Transverse colon (tissue), 4 donors: ENCODE measurements at regions not wholly inside any gene's neighbourhood (a gene's known extent, or its start where the extent isn't known, plus 50 kb on each side); places are given as distances from the start of the nearest gene placed in this dataset.

Source experiments
- DNase-seq: peaks from one replicate; pipeline ENCODE4 v3.0.0-alpha.2; 2019
- H3K27ac ChIP-seq, 4 donors: fragments of 200-600 bp; sonication (generic); 2 replicates each; pipeline ENCODE4 v1.5.1; 2016 to 2018; ENCODE audit warnings: inconsistent platforms in 4 of 4
- H3K27me3 ChIP-seq: fragments of 200-600 bp; sonication (generic); 2 replicates; pipeline ENCODE4 v1.5.1; 2017; ENCODE audit warnings: inconsistent platforms
- H3K36me3 ChIP-seq, 4 donors: fragments of 200-600 bp; sonication (generic); 2 replicates each; pipeline ENCODE4 v1.5.1; 2017 to 2019; ENCODE audit warnings: inconsistent platforms in 4 of 4
- H3K4me1 ChIP-seq, 4 donors: fragments of 200-600 bp; sonication (generic); 2 replicates each; pipeline ENCODE4 v1.5.1; 2017 to 2020; ENCODE audit warnings: inconsistent platforms in 4 of 4
- H3K4me3 ChIP-seq, 4 donors: fragments of 200-600 bp; sonication (generic); 1 replicate in 1 of 4; 2 replicates in 3 of 4; pipeline versions ENCODE4 v1.5.1 to v1.6.1; 2017 to 2019; ENCODE audit warnings: inconsistent platforms in 4 of 4
- H3K9me3 ChIP-seq, 2 donors: fragments of 200-600 bp; sonication (generic); 2 replicates each; pipeline ENCODE4 v1.5.1; 2017 to 2019; ENCODE audit warnings: inconsistent platforms in 2 of 2
- EP300 ChIP-seq: sonication (generic); formaldehyde crosslinking; IDR thresholded peaks from one replicate; pipeline ENCODE4 v1.6.1; 2017; ENCODE audit warnings: antibody characterized with exemption, low read depth
- POLR2A ChIP-seq: fragments of 450-650 bp; IDR thresholded peaks from one replicate; pipeline ENCODE4 v1.6.1; 2016; ENCODE audit warnings: antibody characterized with exemption, mild to moderate bottlenecking, moderate library complexity
- POLR2AphosphoS5 ChIP-seq, 3 donors: sonication (generic); formaldehyde crosslinking; IDR thresholded peaks; one replicate each; pipeline ENCODE4 v1.6.1; 2016; ENCODE audit warnings: antibody characterized with exemption in 3 of 3
- WGBS, 2 donors: methylation state at CpG; one replicate each; pipeline ENCODE4 v1.1.5; 2018; ENCODE audit warnings: low coverage in 1 of 2; 5-methylcytosine and 5-hydroxymethylcytosine counted together
- in situ Hi-C, 4 donors: fragments of 200-750 bp; cut with MboI; loops; one replicate each; pipeline versions ENCODE4 v1.15.0 to v1.15.1; 2017; ENCODE audit warnings: low sequenced_read_pairs in 3 of 4, low pct_ligation_motif_present in 1 of 4, low pct_unique_long_range_greater_than_20kb in 1 of 4
- intact Hi-C: fragments of 100-400 bp; cut with DNase I; formaldehyde crosslinking; loops from one replicate; pipeline ENCODE4 v1.15.1; 2023; ENCODE audit warnings: low total_unique reads
- TF ChIP-seq, protein P1 (sequence below), 5 experiments: fragments of 200-600 bp in 3 of 5; fragments of 450-650 bp in 2 of 5; sonication (generic) in 3 of 5; IDR thresholded peaks; 1 replicate in 2 of 5; 2 replicates in 3 of 5; pipeline ENCODE4 v1.5.1; 2016 to 2017; ENCODE audit warnings: antibody characterized with exemption in 5 of 5, inconsistent platforms in 3 of 5, mild to moderate bottlenecking in 2 of 5, moderate library complexity in 1 of 5

DNA sequence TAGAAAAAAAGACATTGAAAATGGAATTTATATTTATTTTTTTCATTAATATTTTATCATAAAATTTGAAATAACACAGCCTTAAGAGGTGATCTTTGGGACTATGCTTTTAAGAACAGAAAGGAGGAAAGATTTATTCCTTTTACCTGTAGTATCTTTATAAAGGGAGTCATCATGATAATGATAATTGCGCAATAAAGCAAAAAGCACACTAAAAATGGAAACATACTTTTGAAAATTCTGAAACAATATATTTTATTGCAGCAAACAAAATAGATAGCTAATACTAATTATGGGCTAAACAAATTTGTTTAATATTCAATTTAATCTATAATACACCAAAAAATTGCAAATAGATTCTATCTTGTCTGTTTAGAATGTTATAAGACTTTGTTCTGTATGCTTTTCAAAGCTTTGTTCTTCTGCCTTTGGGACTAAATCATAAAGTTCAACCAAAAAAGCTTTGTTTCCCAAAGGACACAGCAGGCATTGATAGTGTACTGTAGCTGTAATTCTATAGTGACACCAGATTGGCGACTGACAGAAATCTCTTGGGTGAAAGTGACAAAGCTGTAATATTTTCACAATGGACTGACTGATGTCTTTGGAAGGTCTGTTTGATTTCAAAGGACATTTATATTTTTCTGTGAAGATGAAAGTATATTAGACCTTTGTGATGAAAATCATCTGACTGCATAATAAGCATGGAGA lies 2156.6 kb upstream of the TENM3 start:
- Histone ChIP-seq H3K4me1 (peaks cover 0 to 3% (median 0%) of the 10 kb centered on the region in 4 donors), H3K27me3 (no peaks in the 10 kb centered on the region), H3K4me3 (no peak overlapping the region), H3K9me3 (no peaks in the 10 kb centered on the region), H3K27ac (no peak overlapping the region), H3K36me3 (no peaks in the 10 kb centered on the region)
- TF ChIP-seq POLR2AphosphoS5 (IDR thresholded peaks at IDR 0.05) (no peak), EP300 (no peak)
- TF ChIP-seq, protein P1, sequence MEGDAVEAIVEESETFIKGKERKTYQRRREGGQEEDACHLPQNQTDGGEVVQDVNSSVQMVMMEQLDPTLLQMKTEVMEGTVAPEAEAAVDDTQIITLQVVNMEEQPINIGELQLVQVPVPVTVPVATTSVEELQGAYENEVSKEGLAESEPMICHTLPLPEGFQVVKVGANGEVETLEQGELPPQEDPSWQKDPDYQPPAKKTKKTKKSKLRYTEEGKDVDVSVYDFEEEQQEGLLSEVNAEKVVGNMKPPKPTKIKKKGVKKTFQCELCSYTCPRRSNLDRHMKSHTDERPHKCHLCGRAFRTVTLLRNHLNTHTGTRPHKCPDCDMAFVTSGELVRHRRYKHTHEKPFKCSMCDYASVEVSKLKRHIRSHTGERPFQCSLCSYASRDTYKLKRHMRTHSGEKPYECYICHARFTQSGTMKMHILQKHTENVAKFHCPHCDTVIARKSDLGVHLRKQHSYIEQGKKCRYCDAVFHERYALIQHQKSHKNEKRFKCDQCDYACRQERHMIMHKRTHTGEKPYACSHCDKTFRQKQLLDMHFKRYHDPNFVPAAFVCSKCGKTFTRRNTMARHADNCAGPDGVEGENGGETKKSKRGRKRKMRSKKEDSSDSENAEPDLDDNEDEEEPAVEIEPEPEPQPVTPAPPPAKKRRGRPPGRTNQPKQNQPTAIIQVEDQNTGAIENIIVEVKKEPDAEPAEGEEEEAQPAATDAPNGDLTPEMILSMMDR (IDR thresholded peaks at IDR 0.05), result no peak
- in situ Hi-C loops (no loop called here), intact Hi-C loops (no loop called here)
- DNase-seq, result no peak
- 0% methylated on average over 2 of the region's 2 CpGs for WGBS, 2 donors

- Histone ChIP-seq H3K9me3 (no peaks in the 10 kb centered on the region), H3K27me3 (no peaks in the 10 kb centered on the region), H3K27ac (no peak overlapping the region), H3K36me3 (no peaks in the 10 kb centered on the region), H3K4me1 (no peaks in the 10 kb centered on the region), H3K4me3 (no peak overlapping the region)
- in situ Hi-C loops, result no loop called here
- intact Hi-C loops, result no loop called here
- DNase-seq, result no peak
- no peak for TF ChIP-seq EP300
- no peak for TF ChIP-seq POLR2A
These were observed 2144.6 kb upstream of the TENM3 start for GRCh38 chr4:180098586-180098985.

DNA sequence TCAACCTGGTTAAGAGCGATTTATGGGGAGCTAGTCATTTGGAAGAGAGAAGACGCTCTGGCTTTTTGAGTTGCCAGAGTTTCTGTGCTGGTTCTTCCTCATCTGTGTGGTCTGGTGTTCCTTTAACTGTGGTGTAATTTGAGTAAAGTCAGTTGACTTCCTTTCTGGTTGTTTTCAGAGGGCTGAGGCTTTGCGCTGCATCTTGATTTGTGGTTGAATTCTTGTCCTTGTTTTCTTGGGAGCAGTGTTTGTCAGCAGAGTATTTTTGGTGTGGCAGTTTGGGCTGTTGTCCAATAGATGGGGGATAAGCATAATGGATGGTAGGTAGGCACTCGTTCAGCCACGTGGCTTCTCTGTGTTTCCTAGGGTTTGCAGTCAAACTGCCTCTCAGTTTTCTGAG lies 2143.2 kb upstream of the TENM3 start:
- Histone ChIP-seq H3K27ac (no peak overlapping the region), H3K27me3 (no peaks in the 10 kb centered on the region), H3K9me3 (no peaks in the 10 kb centered on the region), H3K4me1 (no peaks in the 10 kb centered on the region), H3K4me3 (no peak overlapping the region), H3K36me3 (no peaks in the 10 kb centered on the region)
- intact Hi-C loops, result no loop called here
- 63 to 83% methylated on average over 1 to 5 of the region's 5 CpGs for WGBS, 2 donors
- no peak for DNase-seq
- in situ Hi-C loops, result no loop called here
- TF ChIP-seq, protein P1 (IDR thresholded peaks at IDR 0.05), result no peak
- TF ChIP-seq POLR2AphosphoS5 (IDR thresholded peaks at IDR 0.05) (no peak), EP300 (no peak), POLR2A (no peak)

GRCh38 chr4:180100433-180101344 lies 2142.5 kb upstream of the TENM3 start:
- DNase-seq, result no peak
- no peaks in the 10 kb centered on the region for H3K4me1 ChIP-seq
- H3K36me3 ChIP-seq, result no peaks in the 10 kb centered on the region
- no peak for TF ChIP-seq POLR2AphosphoS5 (IDR thresholded peaks at IDR 0.05)
- intact Hi-C loops, result no loop called here
- in situ Hi-C loops, result no loop called here
- H3K9me3 ChIP-seq, result no peaks in the 10 kb centered on the region
- H3K27ac ChIP-seq, result no peak overlapping the region
- no peaks in the 10 kb centered on the region for H3K27me3 ChIP-seq
- no peak overlapping the region for H3K4me3 ChIP-seq
- WGBS, 2 donors, result 92 to 100% methylated on average over 1 to 18 of the region's 22 CpGs

- Histone ChIP-seq H3K4me3 (no peak overlapping the region), H3K27ac (no peak overlapping the region), H3K4me1 (no peaks in the 10 kb centered on the region), H3K36me3 (no peaks in the 10 kb centered on the region), H3K9me3 (no peaks in the 10 kb centered on the region), H3K27me3 (no peaks in the 10 kb centered on the region)
- WGBS, 2 donors, result 90% methylated on average over 22 of the region's 28 CpGs; no CpG with 5 or more reads in 1 of the 2 donors
- DNase-seq, result no peak
- intact Hi-C loops, result no loop called here
- no peak for TF ChIP-seq POLR2A
- no peak for TF ChIP-seq EP300
- TF ChIP-seq, protein P1 (IDR thresholded peaks at IDR 0.05), result no peak
- TF ChIP-seq POLR2AphosphoS5 (IDR thresholded peaks at IDR 0.05), result no peak
- in situ Hi-C loops, result no loop called here
These were observed 2141.7 kb upstream of the TENM3 start for GRCh38 chr4:180101348-180102083.
